Mammary epithelial cell (primary cell): ENCODE measurements at regions not wholly inside any gene's neighbourhood (a gene's known extent, or its start where the extent isn't known, plus 50 kb on each side); places are given as distances from the start of the nearest gene placed in this dataset.

ENCODE experiments used
- EZH2 ChIP-seq: IDR thresholded peaks from 2 replicates; pipeline ENCODE4 v1.6.1; 2012; ENCODE audit warnings: low read length, inconsistent platforms, borderline replicate concordance
- TF ChIP-seq, protein P1 (sequence below), 2 donors: IDR thresholded peaks in 1 of 2; conservative IDR thresholded peaks in 1 of 2; 2 replicates each; pipeline ENCODE4 v1.5.1; 2011 to 2012; ENCODE audit warnings: inconsistent platforms in 2 of 2, low read length in 2 of 2, mild to moderate bottlenecking in 2 of 2, control low read depth in 1 of 2, low read depth in 1 of 2; ENCODE audit not compliant: insufficient read depth in 1 of 2; ENCODE audit errors: extremely low read depth in 1 of 2

DNA sequence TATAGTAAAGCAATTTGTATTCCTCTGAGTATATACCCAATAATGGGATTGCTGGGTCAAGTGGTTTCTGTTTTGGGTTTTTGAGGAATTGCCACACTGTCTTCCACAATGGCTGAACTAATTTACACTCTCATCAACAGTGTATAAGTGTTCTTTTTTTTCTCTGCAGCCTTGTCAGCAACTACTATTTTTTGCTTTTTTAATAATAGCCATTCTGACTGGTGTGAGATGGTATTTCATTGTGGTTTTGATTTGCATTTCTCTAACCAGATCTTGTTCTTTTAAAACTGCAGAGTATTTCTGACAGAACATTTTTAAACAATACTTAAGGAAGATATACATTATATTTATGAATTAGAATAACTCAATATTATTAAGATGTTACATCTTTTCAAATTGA lies 1140.5 kb upstream of the CNTN5 start:
- TF ChIP-seq, protein P1, sequence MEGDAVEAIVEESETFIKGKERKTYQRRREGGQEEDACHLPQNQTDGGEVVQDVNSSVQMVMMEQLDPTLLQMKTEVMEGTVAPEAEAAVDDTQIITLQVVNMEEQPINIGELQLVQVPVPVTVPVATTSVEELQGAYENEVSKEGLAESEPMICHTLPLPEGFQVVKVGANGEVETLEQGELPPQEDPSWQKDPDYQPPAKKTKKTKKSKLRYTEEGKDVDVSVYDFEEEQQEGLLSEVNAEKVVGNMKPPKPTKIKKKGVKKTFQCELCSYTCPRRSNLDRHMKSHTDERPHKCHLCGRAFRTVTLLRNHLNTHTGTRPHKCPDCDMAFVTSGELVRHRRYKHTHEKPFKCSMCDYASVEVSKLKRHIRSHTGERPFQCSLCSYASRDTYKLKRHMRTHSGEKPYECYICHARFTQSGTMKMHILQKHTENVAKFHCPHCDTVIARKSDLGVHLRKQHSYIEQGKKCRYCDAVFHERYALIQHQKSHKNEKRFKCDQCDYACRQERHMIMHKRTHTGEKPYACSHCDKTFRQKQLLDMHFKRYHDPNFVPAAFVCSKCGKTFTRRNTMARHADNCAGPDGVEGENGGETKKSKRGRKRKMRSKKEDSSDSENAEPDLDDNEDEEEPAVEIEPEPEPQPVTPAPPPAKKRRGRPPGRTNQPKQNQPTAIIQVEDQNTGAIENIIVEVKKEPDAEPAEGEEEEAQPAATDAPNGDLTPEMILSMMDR (conservative IDR thresholded peaks at IDR 0.05 in 1 of 2, IDR thresholded peaks at IDR 0.05 in 1 of 2; ENCODE audit: extremely low read depth in 1 of 2, insufficient read depth in 1 of 2, low read depth in 1 of 2, low read length in 2 of 2) = no peak
- TF ChIP-seq EZH2 = no peak
